Activated CD4-positive, alpha-beta T cell treated with anti-CD3 and anti-CD28 coated beads, Interleukin-10, Interleukin-2, amounts not matched to agents 100 ng/mL and 50 ng/mL, durations not matched to agents 16 hours and 8 hours (primary cell): ENCODE measurements at regions not wholly inside any gene's neighbourhood (a gene's known extent, or its start where the extent isn't known, plus 50 kb on each side); places are given as distances from the start of the nearest gene placed in this dataset.

Experiments
- DNase-seq: peaks from one replicate; pipeline ENCODE4 v3.0.0-alpha.2; 2020

GRCh38 chr12:24721191-24721590 lies 227.7 kb downstream of the BCAT1 start:
- DNase-seq = no peak

- DNase-seq = peak; percentile 91
Observed at GRCh38 chr12:24719293-24719721, 229.6 kb downstream of the BCAT1 start.

- DNase-seq = no peak
Observed at GRCh38 chr12:24718617-24719016, 230.3 kb downstream of the BCAT1 start.

GRCh38 chr12:24714237-24714636 lies 234.7 kb downstream of the BCAT1 start:
- no peak for DNase-seq

GRCh38 chr12:24711056-24712008 lies 237.6 kb downstream of the BCAT1 start:
- peak; percentile 37 for DNase-seq

GRCh38 chr12:24709216-24709615 lies 239.7 kb downstream of the BCAT1 start:
- DNase-seq = peak; percentile 78

- no peak for DNase-seq
Observed at GRCh38 chr12:24708718-24709117, 240.2 kb downstream of the BCAT1 start.

- DNase-seq = peak; percentile 74
Observed at GRCh38 chr12:24708043-24708442, 240.9 kb downstream of the BCAT1 start.

- DNase-seq = no peak
Observed at GRCh38 chr12:24707334-24707733, 241.6 kb downstream of the BCAT1 start.

GRCh38 chr12:24705741-24706358 lies 243.1 kb downstream of the BCAT1 start:
- DNase-seq = peak; percentile 63

- no peak for DNase-seq
Observed at GRCh38 chr12:24705216-24705615, 243.7 kb downstream of the BCAT1 start.

GRCh38 chr12:24701343-24701742 lies 247.6 kb downstream of the BCAT1 start:
- no peak for DNase-seq

- no peak for DNase-seq
Observed at GRCh38 chr12:24698972-24699371, 249.9 kb downstream of the BCAT1 start.

GRCh38 chr12:24697769-24698168 lies 251.1 kb downstream of the BCAT1 start:
- DNase-seq = no peak

GRCh38 chr12:24697295-24697694 lies 251.6 kb downstream of the BCAT1 start:
- no peak for DNase-seq

GRCh38 chr12:24696800-24697199 lies 252.1 kb downstream of the BCAT1 start:
- DNase-seq = no peak

- DNase-seq = no peak
Observed at GRCh38 chr12:24695657-24696329, 253.1 kb downstream of the BCAT1 start.

GRCh38 chr12:24695103-24695502 lies 253.8 kb downstream of the BCAT1 start:
- no peak for DNase-seq

GRCh38 chr12:24688601-24689000 lies 260.3 kb downstream of the BCAT1 start:
- no peak for DNase-seq

GRCh38 chr12:24681570-24681969 lies 267.3 kb downstream of the BCAT1 start:
- DNase-seq = no peak

- no peak for DNase-seq
Observed at GRCh38 chr12:24679126-24679525, 269.8 kb downstream of the BCAT1 start.

- DNase-seq = no peak
Observed at GRCh38 chr12:24678436-24678835, 270.5 kb downstream of the BCAT1 start.

GRCh38 chr12:24668563-24668962 lies 280.3 kb downstream of the BCAT1 start:
- DNase-seq = no peak
